AG04450 (cell line): ENCODE measurements at regions not wholly inside any gene's neighbourhood (a gene's known extent, or its start where the extent isn't known, plus 50 kb on each side); places are given as distances from the start of the nearest gene placed in this dataset.
"Not testable (repeated sequence)": the region's sequence is repeated elsewhere in the genome, so short reads cannot be mapped to it uniquely, and the experiment has no call there.

Experiments
- CTCF ChIA-PET: fragments of 300-600, 350-600 bp; formaldehyde crosslinking; extraction: SDS; loops from one replicate; lab custom pipeline; 2022; ENCODE audit warnings: antibody characterized with exemption, inconsistent platforms; lab: Charles Lee
- POLR2A ChIA-PET: fragments of 350-600 bp; formaldehyde crosslinking; extraction: SDS; loops from one replicate; lab custom pipeline; 2021; ENCODE audit warnings: antibody characterized with exemption, inconsistent platforms; lab: Yijun Ruan, JAX
- DNase-seq: peaks from one replicate; pipeline ENCODE4 v3.0.0-alpha.2; 2011; ENCODE audit warnings: low read depth, low spot score
- H3K27ac ChIP-seq: one replicate; pipeline ENCODE4 v1.5.1; 2012; ENCODE audit warnings: low read depth, low read length, control low read depth
- H3K27me3 ChIP-seq: one replicate; pipeline ENCODE4 v1.6.0; 2012; ENCODE audit warnings: low read length; ENCODE audit not compliant: control insufficient read depth, insufficient read depth
- H3K4me3 ChIP-seq: 2 replicates; pipeline ENCODE4 v1.5.1; 2011; ENCODE audit warnings: mild to moderate bottlenecking, low read depth, low read length, control low read depth
- H3K9me3 ChIP-seq: 2 replicates; pipeline ENCODE4 v1.5.1; 2012; ENCODE audit warnings: low read length; ENCODE audit not compliant: control insufficient read depth, insufficient read depth
- CTCF ChIP-seq: IDR thresholded peaks from 2 replicates; pipeline ENCODE4 v1.5.1; 2011; ENCODE audit warnings: low read depth, low read length, control low read depth, inconsistent platforms

- ChIA-PET POLR2A (no interaction called here), CTCF (no interaction called here)
- Histone ChIP-seq H3K27ac (no peak overlapping the region), H3K27me3 (peaks cover 5% of the 10 kb centered on the region), H3K9me3 (no peaks in the 10 kb centered on the region; the same call in 1 of the 2 replicates), H3K4me3 (no peak overlapping the region)
- no peak for TF ChIP-seq CTCF
- no peak for DNase-seq
Observed at GRCh38 chr10:34884272-34884952, 69.3 kb upstream of the PARD3 start.

GRCh38 chr10:34880817-34881216 is 65.7 kb upstream of the PARD3 start:
- no peak overlapping the region for H3K27ac ChIP-seq
- ChIA-PET POLR2A (interaction anchor here (0.6 kb wide), 1 partner anchor 138 kb away, joined by 9 read pairs; no protein-coding TSS in a partner anchor), CTCF (no interaction called here)
- DNase-seq, result no peak
- peaks cover 7% of the 10 kb centered on the region for H3K27me3 ChIP-seq
- H3K9me3 ChIP-seq, result no peaks in the 10 kb centered on the region
- no peak for TF ChIP-seq CTCF
- H3K4me3 ChIP-seq, result no peak overlapping the region

GRCh38 chr10:34878651-34879050 is 63.6 kb upstream of the PARD3 start:
- DNase-seq, H3K4me3 ChIP-seq, H3K27me3 ChIP-seq, CTCF ChIA-PET, POLR2A ChIA-PET, H3K27ac ChIP-seq, H3K9me3 ChIP-seq: not testable (repeated sequence)

- Histone ChIP-seq H3K27ac (no peak overlapping the region), H3K9me3 (no peaks in the 10 kb centered on the region), H3K4me3 (no peak overlapping the region), H3K27me3 (peaks cover 12% of the 10 kb centered on the region)
- POLR2A ChIA-PET, result interaction anchor here (0.6 kb wide), 1 partner anchor 84 kb away, joined by 3 read pairs; no protein-coding TSS in a partner anchor
- CTCF ChIA-PET, result no interaction called here
- DNase-seq, result no peak
- no peak for TF ChIP-seq CTCF
Observed at GRCh38 chr10:34875061-34875460, 60.0 kb upstream of the PARD3 start.

GRCh38 chr10:34872820-34873219 is 57.7 kb upstream of the PARD3 start:
- Histone ChIP-seq H3K4me3 (no peak overlapping the region), H3K9me3 (no peaks in the 10 kb centered on the region), H3K27ac (no peak overlapping the region), H3K27me3 (peaks cover 15% of the 10 kb centered on the region)
- CTCF ChIA-PET, result no interaction called here
- POLR2A ChIA-PET, result no interaction called here
- no peak for TF ChIP-seq CTCF
- no peak for DNase-seq
